ENCODE measurements at regions not wholly inside any gene's neighbourhood (a gene's known extent, or its start where the extent isn't known, plus 50 kb on each side); places are given as distances from the start of the nearest gene placed in this dataset.

GRCh38 chr1:194176212-194176611 lies 989.8 kb upstream of the B3GALT2 start:
- Histone ChIP-seq H3K9ac (ENCODE audit: control insufficient read depth, insufficient read depth, low read length) (no peak overlapping the region), H3K79me2 (ENCODE audit: control insufficient read depth, insufficient read depth, low read length) (no peaks in the 10 kb centered on the region), H3K27me3 (replicated peaks in 1 of 2; ENCODE audit: control insufficient read depth in 2 of 2, insufficient read depth in 2 of 2, low read length in 1 of 2) (no peaks in the 10 kb centered on the region), H3K27ac (ENCODE audit: control insufficient read depth, insufficient read depth) (no peak overlapping the region), H3K4me2 (ENCODE audit: control insufficient read depth, insufficient read depth) (no peak overlapping the region), H3K4me3 (no peak overlapping the region), H3K9me3 (replicated peaks; ENCODE audit: control insufficient read depth, insufficient read depth, low read length) (no peaks in the 10 kb centered on the region), H3K4me1 (ENCODE audit: control insufficient read depth, insufficient read depth, low read length) (no peaks in the 10 kb centered on the region), H3K36me3 (ENCODE audit: control insufficient read depth in 2 of 2, insufficient read depth in 2 of 2, low read length in 1 of 2) (no peaks in the 10 kb centered on the region), H2AFZ (ENCODE audit: control insufficient read depth, low read depth, low read length) (no peak overlapping the region), H4K20me1 (ENCODE audit: control insufficient read depth, insufficient read depth) (no peaks in the 10 kb centered on the region)
- FAIRE-seq: no peak
- WGBS (ENCODE audit: insufficient coverage, insufficient replicate concordance, low lambda C conversion rate, missing lambda C conversion rate): 0% methylated on average over 2 of the region's 2 CpGs
- no peak for ATAC-seq
- intact Hi-C loops (cut with micrococcal nuclease; ENCODE audit: unreplicated experiment) (no loop called here), in situ Hi-C loops (cut with MboI) (no loop called here)
- POLR2A ChIA-PET: no interaction called here
- no TSS peak for BruUV-seq (replicated peaks)
- CTCF ChIA-PET: no interaction called here
- RAD21 ChIA-PET (ENCODE audit: unreplicated experiment): no interaction called here
- SMC1A ChIA-PET (ENCODE audit: uncharacterized antibody, unreplicated experiment): no interaction called here
- no peak for DNase-seq (ENCODE audit: low read depth, low spot score)
- no peak for TF ChIP-seq EGR1 (IDR thresholded peaks at IDR 0.05; ENCODE audit: borderline replicate concordance in 1 of 2, low read depth in 2 of 2, low read length in 2 of 2)
- TF ChIP-seq, protein P1, sequence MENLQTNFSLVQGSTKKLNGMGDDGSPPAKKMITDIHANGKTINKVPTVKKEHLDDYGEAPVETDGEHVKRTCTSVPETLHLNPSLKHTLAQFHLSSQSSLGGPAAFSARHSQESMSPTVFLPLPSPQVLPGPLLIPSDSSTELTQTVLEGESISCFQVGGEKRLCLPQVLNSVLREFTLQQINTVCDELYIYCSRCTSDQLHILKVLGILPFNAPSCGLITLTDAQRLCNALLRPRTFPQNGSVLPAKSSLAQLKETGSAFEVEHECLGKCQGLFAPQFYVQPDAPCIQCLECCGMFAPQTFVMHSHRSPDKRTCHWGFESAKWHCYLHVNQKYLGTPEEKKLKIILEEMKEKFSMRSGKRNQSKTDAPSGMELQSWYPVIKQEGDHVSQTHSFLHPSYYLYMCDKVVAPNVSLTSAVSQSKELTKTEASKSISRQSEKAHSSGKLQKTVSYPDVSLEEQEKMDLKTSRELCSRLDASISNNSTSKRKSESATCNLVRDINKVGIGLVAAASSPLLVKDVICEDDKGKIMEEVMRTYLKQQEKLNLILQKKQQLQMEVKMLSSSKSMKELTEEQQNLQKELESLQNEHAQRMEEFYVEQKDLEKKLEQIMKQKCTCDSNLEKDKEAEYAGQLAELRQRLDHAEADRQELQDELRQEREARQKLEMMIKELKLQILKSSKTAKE (IDR thresholded peaks at IDR 0.05; ENCODE audit: low read depth, poor library complexity, severe bottlenecking): no peak
- no peak for TF ChIP-seq BCLAF1 (IDR thresholded peaks at IDR 0.05)
- TF ChIP-seq STAT3 (IDR thresholded peaks at IDR 0.05; ENCODE audit: low read depth, low read length): no peak
- TF ChIP-seq BCL11A (IDR thresholded peaks at IDR 0.05; ENCODE audit: low read depth, low read length): no peak
- no peak for TF ChIP-seq KLF5 (IDR thresholded peaks at IDR 0.05; ENCODE audit: partially characterized antibody)
- no peak for TF ChIP-seq ZNF207 (IDR thresholded peaks at IDR 0.05; ENCODE audit: borderline replicate concordance)
- TF ChIP-seq MAX (IDR thresholded peaks at IDR 0.05; ENCODE audit: low read depth, low read length): no peak
- no peak for TF ChIP-seq BHLHE40 (IDR thresholded peaks at IDR 0.05; ENCODE audit: borderline replicate concordance in 1 of 2, low read depth in 2 of 2, low read length in 1 of 2)
- TF ChIP-seq SREBF1 (IDR thresholded peaks at IDR 0.05; ENCODE audit: low read length): no peak
- TF ChIP-seq HDAC6 (IDR thresholded peaks at IDR 0.05; ENCODE audit: unreplicated experiment): no peak
- no peak for TF ChIP-seq MXI1 (IDR thresholded peaks at IDR 0.05; ENCODE audit: low read depth, low read length)
- no peak for TF ChIP-seq CHD1 (IDR thresholded peaks at IDR 0.05; ENCODE audit: low read depth, low read length)
- TF ChIP-seq TARDBP (IDR thresholded peaks at IDR 0.05; ENCODE audit: borderline replicate concordance): no peak
- TF ChIP-seq SMAD1 (IDR thresholded peaks at IDR 0.05; ENCODE audit: low read depth, partially characterized antibody): no peak
- no peak for TF ChIP-seq ZZZ3 (IDR thresholded peaks at IDR 0.05; ENCODE audit: control insufficient read depth, insufficient read length, low read depth)
- TF ChIP-seq, protein P2, sequence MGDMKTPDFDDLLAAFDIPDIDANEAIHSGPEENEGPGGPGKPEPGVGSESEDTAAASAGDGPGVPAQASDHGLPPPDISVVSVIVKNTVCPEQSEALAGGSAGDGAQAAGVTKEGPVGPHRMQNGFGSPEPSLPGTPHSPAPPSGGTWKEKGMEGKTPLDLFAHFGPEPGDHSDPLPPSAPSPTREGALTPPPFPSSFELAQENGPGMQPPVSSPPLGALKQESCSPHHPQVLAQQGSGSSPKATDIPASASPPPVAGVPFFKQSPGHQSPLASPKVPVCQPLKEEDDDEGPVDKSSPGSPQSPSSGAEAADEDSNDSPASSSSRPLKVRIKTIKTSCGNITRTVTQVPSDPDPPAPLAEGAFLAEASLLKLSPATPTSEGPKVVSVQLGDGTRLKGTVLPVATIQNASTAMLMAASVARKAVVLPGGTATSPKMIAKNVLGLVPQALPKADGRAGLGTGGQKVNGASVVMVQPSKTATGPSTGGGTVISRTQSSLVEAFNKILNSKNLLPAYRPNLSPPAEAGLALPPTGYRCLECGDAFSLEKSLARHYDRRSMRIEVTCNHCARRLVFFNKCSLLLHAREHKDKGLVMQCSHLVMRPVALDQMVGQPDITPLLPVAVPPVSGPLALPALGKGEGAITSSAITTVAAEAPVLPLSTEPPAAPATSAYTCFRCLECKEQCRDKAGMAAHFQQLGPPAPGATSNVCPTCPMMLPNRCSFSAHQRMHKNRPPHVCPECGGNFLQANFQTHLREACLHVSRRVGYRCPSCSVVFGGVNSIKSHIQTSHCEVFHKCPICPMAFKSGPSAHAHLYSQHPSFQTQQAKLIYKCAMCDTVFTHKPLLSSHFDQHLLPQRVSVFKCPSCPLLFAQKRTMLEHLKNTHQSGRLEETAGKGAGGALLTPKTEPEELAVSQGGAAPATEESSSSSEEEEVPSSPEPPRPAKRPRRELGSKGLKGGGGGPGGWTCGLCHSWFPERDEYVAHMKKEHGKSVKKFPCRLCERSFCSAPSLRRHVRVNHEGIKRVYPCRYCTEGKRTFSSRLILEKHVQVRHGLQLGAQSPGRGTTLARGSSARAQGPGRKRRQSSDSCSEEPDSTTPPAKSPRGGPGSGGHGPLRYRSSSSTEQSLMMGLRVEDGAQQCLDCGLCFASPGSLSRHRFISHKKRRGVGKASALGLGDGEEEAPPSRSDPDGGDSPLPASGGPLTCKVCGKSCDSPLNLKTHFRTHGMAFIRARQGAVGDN (IDR thresholded peaks at IDR 0.05): no peak
